HG03135 (cell line): ENCODE measurements at regions not wholly inside any gene's neighbourhood (a gene's known extent, or its start where the extent isn't known, plus 50 kb on each side); places are given as distances from the start of the nearest gene placed in this dataset.
"Not testable (repeated sequence)": the region's sequence is repeated elsewhere in the genome, so short reads cannot be mapped to it uniquely, and the experiment has no call there.

Experiments used
- ATAC-seq: cut with Tn5 transposase; IDR thresholded peaks from one replicate; pipeline ENCODE4 v1.9.1; 2021; ENCODE audit warnings: mild to moderate bottlenecking, moderate library complexity; ENCODE audit not compliant: unreplicated experiment

DNA sequence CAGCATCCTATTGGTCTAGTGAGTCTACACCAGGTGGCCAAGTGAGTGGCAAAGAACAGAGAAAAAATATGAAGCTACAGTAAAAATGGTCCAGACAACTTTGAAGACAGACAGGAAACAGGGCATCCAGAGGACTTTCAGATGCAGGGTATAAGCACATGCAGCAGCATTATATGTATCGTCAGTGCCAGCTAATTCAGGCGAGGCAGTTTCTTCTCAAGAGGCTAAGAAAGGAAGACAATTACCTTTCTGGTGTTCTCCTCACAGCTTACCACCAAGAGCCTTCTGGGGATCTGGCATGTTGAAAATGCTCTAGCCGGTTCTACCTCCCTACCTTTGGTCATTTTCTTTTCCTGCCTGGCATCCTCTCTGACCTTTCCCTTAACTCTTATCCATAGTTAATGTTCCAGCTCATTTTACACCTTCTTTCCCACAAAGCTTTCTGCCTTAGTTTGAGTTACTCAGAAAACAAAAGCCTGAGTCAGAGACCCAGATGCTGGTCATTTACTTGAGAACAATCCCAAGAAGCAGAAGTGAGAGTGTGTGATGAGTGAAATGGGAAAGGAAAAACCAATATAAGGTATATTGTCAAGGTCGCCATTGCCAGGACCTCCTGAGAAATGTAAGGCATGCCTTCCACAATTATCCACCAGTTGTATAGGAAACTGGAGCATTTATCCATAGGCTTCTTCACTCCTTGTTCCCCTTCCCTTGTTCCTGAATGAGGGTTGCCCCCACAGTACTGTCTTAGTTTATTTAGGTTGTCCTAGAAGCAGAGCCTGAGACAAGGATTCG lies 444.1 kb downstream of the PLPP3 start:
- no peak for ATAC-seq

DNA sequence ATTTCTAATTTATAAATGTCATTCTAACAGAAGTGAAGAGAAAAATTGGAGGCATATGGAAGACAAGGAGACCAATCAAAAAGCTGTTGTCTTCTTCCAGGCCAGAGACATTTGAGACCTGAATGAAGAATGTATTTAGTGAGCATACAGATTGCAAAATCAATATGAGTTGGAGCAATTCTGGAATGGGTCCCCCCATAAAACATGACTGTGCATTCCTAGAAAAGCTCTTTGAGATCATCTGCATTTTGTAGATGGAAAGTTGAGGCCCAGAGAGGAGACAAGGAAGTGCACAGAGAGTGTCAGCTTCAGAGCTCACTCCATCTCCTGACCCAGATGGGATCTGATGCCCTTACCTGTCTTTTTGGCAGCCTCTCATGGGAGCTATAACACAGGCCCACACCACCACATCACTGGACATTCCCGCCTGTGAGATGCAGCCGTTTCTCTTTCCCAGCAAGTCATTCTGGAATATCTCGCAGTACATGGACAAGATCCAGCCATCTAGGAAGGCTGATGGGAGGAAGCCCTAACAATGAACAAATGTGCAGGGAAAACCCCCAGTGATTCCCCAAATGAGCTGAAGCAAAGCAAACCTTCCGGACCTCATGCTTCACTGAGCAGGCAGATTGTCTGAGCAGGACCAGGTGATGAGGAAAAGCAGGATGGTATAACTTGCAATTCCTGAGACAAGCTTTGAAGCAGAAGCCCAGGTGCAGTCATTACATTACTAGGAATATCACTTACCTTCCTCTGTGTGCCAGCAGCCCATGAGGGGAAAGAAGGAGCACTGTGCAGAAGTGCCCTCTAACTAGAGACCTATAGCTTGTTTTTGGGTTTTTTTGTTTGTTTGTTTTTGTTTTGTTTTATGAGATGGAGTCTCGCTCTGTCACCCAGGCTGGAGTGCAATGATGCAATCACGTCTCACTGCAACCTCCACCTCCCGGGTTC lies 445.6 kb downstream of the PLPP3 start:
- ATAC-seq: no peak

DNA sequence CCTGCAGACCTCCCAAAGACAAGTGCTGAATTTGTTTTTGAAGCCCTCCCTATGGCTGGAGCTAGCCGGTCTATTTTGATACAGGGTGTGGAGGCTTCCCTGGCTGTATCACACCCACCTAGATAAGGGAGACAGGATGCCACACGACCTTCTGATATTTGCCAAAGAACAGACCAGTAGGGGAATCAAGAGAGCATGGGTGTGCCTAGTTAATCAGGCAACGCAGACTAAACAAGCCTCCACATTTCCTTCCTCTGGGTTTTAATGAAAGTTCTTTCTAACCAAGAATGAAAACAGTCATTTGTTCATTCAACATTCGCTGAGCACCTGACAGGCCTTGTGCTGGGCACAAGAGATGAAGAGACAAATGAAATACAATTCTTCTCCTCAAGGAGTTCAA lies 446.8 kb downstream of the PLPP3 start:
- ATAC-seq: no peak

DNA sequence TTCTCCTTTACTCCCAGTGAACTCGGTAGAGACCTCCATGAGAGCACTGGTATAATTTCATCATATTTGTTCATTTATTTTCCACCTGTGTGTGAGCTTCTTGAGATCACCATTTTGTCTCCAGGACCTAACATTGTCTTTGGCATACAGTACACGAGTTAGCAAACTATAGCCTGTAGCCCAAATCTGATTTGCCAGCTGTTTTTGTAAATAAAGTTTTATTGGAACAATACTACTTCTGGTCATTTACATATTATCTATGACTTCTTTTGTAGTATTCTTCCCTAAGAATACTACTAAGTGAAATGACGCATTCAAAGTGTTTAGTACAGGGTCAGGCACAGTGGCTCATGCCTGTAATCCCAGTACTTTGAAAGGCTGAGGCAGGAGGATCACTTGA lies 449.5 kb downstream of the PLPP3 start:
- no peak for ATAC-seq

DNA sequence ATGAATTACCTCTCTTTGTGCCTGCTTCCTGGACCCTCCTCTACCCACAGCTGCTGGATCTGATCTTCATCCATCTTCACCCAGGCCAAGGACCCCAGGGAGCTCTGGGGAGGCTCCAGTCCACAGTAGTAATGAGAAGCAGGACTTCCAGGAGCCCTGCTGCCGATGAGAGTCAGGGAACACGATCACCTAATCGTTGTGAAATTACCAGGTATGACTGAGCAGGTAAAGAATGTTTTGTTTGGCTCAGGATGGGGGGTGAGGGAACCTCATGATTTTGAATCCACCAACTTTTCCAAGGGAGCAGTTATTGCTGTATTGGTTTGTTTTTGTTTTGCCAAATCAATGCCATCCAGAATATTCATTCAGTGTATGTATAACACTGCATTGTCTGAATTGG lies 454.0 kb downstream of the PLPP3 start:
- no peak for ATAC-seq

DNA sequence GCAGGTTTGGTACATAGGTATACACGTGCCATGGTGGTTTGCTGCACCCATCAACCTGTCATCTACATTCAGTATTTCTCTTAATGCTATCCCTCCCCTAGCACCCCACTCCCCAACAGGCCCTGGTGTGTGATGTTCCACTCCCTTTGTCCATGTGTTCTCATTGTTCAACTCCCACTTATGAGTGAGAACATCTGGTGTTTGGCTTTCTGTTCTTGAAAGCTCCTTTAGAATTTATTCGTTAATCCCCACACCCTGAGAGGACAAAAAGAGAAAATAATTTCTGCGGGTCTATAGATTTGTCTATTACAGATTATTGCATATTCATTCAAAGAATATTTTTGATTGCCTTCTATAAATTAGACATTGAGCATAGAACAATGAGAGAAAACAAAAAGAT lies 455.5 kb downstream of the PLPP3 start:
- no peak for ATAC-seq

DNA sequence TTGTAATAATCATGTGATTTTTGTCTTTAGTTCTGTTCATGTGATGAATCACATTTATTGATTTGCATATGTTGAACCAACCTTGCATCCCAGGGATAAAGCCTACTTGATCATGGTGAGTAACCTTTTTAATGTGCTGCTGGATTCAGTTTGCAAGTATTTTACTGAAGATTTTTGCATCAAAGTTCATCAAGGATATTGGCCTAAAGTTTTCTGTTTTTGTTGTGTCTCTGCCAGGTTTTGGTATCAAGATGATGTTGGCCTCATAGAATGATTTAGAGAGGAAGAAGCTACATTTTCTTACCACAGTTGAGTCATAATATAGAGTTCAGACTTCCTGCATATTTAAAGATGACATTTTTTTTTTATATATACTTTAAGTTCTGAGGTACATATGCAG lies 455.9 kb downstream of the PLPP3 start:
- ATAC-seq: no peak

DNA sequence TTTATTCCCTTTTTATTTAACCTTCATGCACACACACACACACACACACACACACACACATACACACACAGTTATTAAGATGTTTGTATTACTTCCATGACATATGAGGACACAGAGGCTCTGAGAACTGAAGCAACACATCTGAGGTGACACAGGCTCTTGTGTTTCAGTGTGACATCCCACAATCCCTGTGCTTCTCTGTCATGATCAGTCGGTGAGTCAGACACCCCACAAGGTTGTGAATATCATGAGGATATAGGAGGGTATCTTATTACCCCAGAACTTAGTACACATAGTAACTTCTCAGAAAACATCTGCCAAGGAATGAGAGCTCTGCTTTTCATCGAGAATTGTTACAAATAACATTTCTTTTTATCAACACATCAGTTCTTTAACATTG lies 459.3 kb downstream of the PLPP3 start:
- no peak for ATAC-seq

DNA sequence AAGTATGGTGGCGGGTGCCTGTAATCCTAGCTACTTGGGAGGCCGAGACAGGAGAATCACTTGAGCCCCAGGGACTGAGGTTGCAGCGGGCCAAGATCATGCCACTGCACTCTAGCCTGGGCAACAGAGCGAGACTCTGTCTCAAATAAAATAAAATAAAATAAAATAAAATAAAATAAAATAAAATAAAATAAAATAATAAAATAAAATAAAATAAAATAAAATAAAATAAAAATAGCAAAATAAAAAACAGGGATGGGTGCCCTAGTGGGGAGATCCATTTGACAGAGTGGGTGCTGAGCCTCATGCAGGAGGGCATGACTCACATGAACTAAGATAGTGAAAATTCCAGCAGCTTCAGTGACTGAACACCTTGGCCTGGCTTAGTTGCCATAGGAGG lies 460.7 kb downstream of the PLPP3 start:
- ATAC-seq: not testable (repeated sequence)

DNA sequence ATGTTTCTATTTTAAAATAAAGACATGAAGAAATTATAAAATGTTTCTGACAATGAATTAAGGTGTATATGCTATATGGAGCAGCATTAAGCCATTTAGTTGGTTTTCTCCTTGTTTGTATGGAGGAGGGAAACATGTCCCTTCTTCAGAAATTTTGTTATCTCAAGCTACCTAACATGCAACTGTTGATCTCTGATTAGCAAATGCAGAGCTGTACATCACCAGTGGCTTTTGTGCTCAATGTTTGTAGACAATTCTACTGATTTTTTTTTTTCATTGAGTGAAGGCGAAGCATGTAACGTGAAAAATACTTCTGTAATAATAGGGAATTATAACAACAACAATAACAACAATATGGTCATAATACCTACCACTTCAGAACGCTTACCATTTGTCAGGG lies 463.7 kb downstream of the PLPP3 start:
- ATAC-seq: no peak

DNA sequence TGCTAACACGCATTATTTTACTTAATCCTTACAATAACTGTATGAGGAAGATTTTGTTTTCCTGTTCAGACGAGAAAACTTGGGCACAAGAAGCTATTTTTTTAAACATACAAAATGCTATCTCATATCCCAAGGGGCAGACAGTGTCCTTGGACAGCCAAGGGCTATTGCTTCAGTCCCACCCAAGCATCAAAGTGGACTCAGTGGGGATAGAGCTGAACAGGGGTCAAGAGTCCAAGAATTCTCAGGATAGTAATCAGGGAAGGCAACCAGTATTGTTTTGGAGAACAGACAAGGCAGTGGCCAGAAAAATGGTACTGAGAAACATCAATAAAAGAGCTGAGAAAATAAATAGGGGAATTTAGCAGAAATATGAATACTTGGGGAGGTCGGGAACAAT lies 465.7 kb downstream of the PLPP3 start:
- ATAC-seq: no peak

DNA sequence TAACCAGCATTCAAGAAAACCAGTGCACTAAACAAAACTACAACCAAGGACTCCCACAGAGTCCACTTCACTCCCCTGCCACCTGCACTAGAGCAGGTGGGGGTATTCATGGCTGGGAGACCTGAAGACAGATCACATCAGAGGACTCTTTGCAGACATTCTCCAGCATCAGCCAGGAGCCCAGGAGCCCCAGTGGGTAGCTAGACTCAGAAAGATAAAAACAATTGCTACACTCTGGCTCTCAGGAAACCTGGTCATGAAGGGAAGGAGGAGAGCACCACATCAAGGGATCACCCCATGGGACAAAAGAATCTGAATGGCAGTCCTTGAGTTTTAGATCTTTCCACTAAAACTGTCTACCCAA lies 472.1 kb downstream of the PLPP3 start:
- no peak for ATAC-seq

DNA sequence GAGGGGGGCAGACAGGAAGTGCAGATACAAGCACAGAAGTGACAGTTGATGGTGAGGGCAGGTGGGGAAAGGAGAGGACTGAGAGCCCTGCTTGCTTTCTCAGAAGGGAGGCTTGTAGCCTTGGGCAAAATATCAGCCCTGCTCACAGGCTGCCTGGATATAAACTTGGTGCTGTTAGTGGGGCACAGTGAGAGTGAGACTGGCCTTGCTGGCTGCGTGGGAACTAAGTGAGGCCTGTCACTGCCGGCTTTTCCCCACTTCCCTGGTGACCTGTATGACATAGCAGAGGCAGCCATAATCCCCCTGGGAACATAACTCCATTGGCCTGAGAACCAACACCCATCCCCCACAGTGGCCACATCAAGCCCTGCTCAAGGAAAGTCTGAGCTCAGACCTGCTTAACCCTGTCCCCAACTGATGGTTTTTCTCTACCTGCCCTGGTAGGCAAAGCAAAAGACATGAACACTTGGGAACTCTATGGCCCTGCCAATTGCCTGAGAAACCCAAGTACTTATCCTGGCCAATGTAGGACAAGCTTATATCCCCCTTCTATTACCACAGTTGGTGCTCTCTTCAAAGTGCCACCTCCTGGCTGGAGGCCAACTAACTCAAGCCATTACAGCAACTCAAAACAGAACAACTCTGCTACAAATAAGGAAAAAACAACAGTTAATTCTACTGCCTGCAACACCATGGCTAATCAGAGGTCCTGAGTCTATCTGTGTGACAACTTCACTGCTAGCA lies 472.7 kb downstream of the PLPP3 start:
- ATAC-seq: no peak

DNA sequence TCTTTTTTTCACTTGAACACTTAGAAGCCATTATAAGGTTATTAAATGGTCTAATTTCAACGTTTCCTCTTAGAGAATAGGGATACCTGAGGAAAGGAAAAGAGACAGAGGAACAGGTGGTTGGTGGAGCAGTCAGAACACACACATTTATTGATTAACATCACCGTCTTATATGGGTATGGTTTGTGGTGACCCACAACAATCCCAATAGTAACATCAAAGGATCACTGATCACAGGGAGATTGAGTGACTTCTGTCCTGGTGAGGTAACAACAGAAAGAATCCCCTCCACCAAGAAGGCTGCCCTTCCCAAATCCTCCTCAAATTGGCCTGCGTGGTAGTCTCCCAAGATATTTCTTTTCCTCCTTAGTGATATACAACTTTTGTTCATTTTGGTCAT lies 474.0 kb downstream of the PLPP3 start:
- ATAC-seq: no peak

DNA sequence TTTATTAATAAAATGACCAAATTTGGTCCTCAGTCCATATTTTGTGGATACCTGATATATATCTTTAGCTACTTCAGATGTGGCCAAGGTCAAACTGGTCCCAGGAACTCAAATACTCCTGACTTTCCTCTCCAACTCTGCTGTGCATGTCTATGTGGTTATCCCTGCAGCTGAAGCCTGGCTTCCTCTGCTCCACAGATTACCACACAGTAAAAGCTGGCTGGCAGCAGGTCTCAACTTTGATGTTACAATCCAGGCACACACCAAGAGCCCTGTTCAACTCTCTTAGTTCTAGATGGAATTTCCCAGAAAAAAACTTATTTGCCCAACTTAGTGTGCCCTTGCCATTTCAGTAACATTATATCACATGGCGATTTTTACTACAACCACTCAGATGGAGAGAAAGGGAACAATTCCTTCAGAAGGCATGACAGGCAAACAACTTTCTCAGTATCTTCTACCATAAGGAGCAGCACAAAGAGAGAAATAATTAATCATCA lies 479.5 kb downstream of the PLPP3 start:
- ATAC-seq: no peak

DNA sequence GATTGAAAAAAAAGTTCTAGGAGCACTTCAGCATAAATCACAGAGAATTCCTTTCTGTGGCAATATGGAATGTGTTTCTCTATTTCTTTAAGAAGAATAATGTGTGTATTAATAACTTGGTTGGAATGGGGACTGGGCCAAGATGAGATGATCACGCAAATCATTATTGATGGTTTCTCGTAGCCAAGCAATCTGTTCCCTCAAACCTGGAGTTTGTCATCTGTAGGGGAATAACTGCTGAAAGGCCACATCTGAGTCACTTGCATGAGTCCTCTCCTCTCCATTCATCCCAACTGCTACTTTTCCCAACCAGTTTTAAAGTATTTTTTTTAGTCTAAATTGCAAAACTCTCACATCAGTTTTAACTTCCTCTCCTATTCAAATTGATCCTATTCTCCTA lies 480.4 kb downstream of the PLPP3 start:
- ATAC-seq: no peak

DNA sequence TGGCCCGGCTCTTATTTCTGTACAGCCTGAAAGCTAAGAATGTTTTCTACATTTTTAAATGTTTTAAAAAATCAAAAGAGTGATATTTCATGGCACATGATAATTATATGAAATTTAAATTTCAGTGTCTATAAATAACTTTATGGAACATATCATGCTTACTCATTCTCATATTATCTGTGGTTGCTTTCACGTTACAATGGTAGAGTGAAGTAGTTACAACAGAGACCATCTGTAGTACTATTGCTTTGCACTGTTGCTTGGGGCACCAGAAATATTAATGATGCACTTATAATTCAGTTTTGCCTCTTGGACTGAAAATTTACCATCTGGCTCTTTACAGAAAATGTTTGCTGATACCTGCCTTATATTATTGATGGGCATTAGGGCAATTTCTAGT lies 481.6 kb downstream of the PLPP3 start:
- no peak for ATAC-seq

DNA sequence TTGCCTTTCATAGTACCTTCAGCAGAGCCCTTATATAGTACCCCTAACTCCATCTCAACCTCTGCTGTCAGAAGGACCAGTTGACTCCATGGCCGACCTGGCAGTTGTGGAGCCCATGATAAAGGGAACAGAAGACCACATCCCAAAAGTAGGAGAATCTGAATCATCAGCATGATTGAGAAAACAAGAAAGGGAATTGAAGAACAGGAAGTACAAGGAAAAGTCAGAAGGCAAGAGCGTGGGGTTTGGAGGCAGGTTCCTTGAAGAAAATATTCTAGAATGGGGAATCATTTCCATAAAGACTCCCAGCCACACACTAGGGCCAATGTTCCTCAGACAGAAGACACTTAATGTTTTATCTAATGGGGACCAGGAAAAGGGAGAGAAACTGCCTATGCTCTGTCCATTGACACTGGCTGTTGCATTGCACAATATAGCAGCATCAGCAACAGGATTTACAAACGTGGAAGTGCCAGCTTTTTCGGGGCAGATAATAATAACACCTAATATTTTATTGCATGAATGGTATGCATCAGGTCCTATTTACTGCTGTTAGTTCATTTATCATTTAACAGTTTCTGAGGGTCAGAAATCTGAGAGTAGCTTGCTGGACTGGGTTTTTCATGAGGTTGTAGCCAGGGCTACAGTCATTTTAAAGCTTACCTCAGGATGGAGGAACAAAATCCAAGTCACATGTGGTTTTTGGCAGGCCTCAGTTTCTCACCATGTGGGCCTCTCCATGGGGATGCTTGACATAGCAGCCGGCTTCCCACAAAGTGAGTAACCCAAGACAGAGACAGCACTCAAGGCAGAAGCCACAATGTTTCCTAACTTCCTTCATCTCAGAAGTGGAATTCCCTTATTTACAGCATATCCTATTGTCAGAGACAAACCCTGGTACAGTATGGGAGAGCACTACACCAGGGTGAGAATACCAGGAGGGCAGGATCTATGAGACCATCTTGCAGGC lies 483.4 kb downstream of the PLPP3 start:
- ATAC-seq: no peak

DNA sequence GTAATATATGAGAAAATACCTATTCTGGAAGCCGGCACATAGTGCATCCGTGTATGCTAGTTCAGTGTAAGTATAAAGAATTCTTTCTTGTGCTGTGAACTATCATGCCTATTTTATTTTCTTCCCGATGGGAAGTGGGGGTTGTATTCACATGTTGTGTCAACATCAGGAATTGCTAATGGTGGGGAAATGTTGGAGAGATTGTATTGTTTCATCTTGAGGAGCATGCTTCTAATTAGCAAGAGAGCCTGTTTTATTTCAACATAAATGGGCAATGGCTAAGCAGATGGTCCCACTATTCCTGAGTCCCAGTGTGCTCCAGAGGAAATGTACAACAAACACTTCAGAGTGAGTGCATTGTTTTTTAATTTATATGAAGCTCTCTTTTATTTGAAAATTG lies 485.2 kb downstream of the PLPP3 start:
- ATAC-seq: no peak
